ENCODE measurements at regions not wholly inside any gene's neighbourhood (a gene's known extent, or its start where the extent isn't known, plus 50 kb on each side); places are given as distances from the start of the nearest gene placed in this dataset.

DNA sequence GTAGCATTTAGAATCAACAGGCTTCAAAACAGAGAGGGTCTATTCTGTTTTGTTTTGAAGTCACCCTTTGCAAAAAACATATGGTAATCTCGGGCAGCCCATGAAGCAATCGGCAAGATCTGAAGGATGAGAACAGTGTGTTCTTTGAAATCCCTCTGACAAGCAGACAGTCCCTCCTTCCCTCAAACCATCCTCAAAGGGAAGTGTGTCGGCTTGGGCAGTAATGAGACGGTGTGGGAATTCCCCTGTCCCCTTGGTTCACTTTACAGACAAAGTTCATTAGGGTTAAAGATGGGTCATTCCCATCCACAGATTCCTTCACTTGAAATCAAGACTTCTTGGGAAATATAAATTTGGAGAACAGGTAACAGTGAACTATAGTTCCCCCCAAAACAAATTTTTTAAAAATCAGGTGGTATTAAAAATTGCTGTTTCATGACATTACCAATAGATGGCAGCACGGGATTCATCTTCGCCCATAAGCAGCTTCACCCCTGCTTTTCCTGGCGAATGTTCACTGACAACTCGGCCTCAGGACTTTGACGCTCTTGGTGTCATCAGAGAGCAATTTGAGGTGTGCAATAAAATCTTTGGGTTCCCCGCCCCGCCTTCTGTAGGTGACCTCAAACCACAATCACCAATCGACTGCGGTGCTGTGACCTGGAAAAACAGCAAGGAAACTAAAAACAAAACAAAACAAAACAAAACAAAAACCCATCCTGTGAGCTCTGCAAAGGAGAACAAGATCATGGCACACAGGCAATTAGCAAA, 159.3 kb upstream of the TNFAIP3 start:
- peak; percentile 84 for DNase-seq (ENCODE audit: low read depth)
- H3K4me3 ChIP-seq (ENCODE audit: low read depth, low read length) = no peak overlapping the region
- TF ChIP-seq, protein P1, sequence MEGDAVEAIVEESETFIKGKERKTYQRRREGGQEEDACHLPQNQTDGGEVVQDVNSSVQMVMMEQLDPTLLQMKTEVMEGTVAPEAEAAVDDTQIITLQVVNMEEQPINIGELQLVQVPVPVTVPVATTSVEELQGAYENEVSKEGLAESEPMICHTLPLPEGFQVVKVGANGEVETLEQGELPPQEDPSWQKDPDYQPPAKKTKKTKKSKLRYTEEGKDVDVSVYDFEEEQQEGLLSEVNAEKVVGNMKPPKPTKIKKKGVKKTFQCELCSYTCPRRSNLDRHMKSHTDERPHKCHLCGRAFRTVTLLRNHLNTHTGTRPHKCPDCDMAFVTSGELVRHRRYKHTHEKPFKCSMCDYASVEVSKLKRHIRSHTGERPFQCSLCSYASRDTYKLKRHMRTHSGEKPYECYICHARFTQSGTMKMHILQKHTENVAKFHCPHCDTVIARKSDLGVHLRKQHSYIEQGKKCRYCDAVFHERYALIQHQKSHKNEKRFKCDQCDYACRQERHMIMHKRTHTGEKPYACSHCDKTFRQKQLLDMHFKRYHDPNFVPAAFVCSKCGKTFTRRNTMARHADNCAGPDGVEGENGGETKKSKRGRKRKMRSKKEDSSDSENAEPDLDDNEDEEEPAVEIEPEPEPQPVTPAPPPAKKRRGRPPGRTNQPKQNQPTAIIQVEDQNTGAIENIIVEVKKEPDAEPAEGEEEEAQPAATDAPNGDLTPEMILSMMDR (IDR thresholded peaks at IDR 0.05; ENCODE audit: insufficient read depth, low read depth, low read length) = peak; percentile 74

DNA sequence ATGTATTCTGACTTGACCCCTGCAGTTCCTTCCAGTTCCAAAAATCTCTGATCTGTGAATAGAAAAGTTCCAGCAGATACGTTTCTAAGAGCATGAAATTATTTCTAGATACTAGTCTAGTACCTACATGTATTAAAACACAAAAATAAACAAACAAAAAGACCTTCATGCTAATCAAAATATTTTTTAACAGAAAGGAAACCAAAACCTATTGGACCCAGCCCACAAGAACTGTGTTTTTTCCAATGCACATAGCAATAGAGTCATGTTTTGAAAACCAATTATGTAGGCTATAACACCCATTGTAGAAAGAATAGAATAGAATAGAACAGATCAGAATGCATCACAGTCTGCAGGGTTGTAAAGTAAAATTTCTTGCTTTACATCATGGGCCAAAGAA, 158.6 kb upstream of the TNFAIP3 start:
- no peak for DNase-seq (ENCODE audit: low read depth)
- TF ChIP-seq, protein P1 (IDR thresholded peaks at IDR 0.05; ENCODE audit: insufficient read depth, low read depth, low read length) = no peak
- H3K4me3 ChIP-seq (ENCODE audit: low read depth, low read length) = no peak overlapping the region

DNA sequence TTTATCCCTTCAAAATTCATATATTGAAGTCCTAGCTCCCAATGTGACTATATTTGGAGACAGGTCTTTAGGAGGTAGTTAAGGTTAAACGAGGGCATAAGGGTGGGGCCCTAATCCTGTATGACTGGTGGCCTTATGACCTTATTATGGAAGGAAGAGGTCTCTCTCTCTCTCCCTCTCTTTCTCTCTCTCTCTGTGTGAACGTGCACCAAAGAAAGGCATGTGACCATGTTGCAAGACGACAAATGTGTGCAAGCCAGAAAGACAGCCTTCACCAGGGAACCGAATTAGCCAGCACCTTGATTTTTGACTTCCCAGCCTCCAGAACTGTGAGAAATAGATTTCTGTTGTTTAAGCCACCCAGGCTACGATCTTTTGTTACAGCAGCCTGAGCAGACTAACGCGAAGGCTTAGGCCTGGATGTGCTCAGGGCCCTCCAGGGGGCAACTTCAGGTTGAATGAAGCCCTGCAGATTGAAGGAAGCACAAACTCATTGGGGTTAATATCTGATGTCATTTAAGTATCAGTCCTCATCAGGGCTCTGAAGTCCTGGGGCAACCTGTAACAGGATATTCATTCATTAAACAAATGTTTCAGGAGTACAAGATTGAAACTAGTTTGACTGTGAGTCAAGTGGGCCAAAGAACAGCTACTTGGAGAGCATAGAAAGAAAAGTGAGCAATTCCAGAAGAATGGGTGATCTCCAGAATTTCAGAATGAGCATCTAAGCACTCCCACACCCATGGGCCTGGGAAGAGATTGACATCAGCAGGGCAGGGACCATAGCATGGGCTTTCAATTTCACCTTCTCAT, 157.4 kb upstream of the TNFAIP3 start:
- DNase-seq (ENCODE audit: low read depth) = no peak
- TF ChIP-seq, protein P1 (IDR thresholded peaks at IDR 0.05; ENCODE audit: insufficient read depth, low read depth, low read length) = no peak
- no peak overlapping the region for H3K4me3 ChIP-seq (ENCODE audit: low read depth, low read length)

DNA sequence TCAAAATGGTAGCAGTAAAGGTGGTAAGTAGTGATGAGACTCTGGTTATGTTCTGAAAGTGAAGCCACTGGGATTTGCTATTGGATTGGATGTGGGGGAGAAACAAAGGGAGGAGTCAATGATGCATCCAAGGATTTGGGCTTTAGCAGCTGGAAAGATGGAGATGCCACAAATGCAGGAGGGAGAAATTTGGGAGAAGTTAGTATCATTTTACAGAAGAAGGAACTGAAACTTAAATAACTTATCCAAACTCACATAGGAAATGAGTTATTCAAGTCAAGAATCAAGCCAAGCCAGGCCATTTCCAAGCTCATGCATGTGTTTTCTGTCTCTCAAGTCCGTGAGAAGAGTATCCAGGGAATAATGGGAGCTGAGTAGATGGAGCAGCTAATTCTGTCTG, 155.1 kb upstream of the TNFAIP3 start:
- DNase-seq (ENCODE audit: low read depth) = no peak
- no peak overlapping the region for H3K4me3 ChIP-seq (ENCODE audit: low read depth, low read length)
- TF ChIP-seq, protein P1 (IDR thresholded peaks at IDR 0.05; ENCODE audit: insufficient read depth, low read depth, low read length) = no peak

DNA sequence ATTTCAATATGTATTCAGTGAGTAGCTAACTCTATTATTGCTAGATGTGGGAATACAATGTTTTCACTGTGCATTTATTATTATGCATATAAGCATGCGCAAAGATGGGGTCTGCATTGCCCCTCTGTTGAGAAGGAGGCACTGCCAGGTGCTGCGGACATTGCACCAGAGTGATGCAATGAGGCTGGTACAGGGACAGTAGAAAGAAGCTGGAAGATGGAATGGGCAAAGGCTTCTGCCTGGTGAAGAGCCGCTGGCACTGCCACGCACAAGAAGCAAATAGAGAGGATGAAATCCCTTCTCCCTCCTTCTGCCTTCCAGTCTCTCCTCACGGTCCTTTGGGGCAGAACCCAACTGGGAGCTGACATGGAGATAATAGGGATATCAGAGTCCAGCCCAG, 154.5 kb upstream of the TNFAIP3 start:
- H3K4me3 ChIP-seq (ENCODE audit: low read depth, low read length) = no peak overlapping the region
- TF ChIP-seq, protein P1 (IDR thresholded peaks at IDR 0.05; ENCODE audit: insufficient read depth, low read depth, low read length) = no peak
- DNase-seq (ENCODE audit: low read depth) = no peak

DNA sequence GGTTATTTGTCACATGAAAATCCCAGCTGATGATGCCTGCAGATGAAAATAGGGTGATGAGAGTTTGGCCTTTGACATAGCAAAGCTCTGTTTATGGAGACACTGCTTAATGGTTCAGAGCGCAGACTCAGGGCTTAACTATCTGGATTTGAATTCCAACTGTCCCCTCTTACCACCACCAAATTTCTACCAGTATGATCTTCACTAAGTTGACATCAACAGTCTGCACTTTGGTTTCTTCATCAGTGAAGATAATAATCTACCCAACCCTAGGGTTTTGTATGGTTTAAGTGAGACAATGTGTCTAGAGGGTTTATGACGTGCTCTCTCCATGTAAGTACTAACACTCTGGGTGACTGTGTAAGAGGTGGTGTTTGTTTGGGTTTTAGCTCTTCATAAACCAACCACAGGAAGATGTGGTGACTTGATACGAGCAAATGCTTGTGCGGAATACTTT, 151.4 kb upstream of the TNFAIP3 start:
- peak; percentile 69 for DNase-seq (ENCODE audit: low read depth)
- H3K4me3 ChIP-seq (ENCODE audit: low read depth, low read length) = no peak overlapping the region
- TF ChIP-seq, protein P1 (IDR thresholded peaks at IDR 0.05; ENCODE audit: insufficient read depth, low read depth, low read length) = no peak
